Retinal pigment epithelial cell (primary cell): ENCODE measurements at regions not wholly inside any gene's neighbourhood (a gene's known extent, or its start where the extent isn't known, plus 50 kb on each side); places are given as distances from the start of the nearest gene placed in this dataset.

ENCODE experiments used
- DNase-seq: peaks from one replicate; pipeline ENCODE4 v3.0.0-alpha.2; 2010; ENCODE audit warnings: low read depth
- H3K4me3 ChIP-seq: 2 replicates; pipeline ENCODE4 v1.5.1; 2011; ENCODE audit warnings: mild to moderate bottlenecking, low read length, control low read depth, moderate library complexity
- CTCF ChIP-seq: conservative IDR thresholded peaks from 2 replicates; pipeline ENCODE4 v1.5.1; 2011; ENCODE audit warnings: low read depth, low read length, control low read depth, inconsistent platforms

GRCh38 chr7:91759205-91759863 lies 121.2 kb downstream of the MTERF1 start:
- no peak for TF ChIP-seq CTCF
- H3K4me3 ChIP-seq: no peak overlapping the region
- DNase-seq: no peak

- no peak for TF ChIP-seq CTCF
- no peak overlapping the region for H3K4me3 ChIP-seq
- no peak for DNase-seq
Measured at GRCh38 chr7:91767820-91768219, 112.7 kb downstream of the MTERF1 start.

DNA sequence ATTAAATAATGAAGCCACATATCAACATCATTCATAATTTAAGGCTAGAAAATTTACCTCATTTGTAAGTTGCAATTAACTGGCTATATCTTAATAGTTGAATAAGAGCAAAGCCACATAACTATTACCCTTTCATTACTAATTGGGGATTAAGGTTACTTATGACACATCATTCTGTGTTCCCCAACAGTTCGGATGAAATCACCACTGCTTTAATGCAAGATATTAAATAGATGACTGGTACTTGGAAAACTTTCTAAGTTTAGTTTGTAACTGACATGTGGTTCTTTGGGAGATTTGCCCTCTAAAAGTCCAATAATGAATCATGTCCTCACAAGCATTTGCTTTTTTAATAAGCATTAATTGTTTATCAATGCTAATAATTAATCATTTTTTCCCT lies 109.1 kb downstream of the MTERF1 start:
- no peak for TF ChIP-seq CTCF
- peak; percentile 86 for DNase-seq
- H3K4me3 ChIP-seq: no peak overlapping the region

GRCh38 chr7:91771921-91772815 lies 108.3 kb downstream of the MTERF1 start:
- DNase-seq: peak; percentile 67

DNA sequence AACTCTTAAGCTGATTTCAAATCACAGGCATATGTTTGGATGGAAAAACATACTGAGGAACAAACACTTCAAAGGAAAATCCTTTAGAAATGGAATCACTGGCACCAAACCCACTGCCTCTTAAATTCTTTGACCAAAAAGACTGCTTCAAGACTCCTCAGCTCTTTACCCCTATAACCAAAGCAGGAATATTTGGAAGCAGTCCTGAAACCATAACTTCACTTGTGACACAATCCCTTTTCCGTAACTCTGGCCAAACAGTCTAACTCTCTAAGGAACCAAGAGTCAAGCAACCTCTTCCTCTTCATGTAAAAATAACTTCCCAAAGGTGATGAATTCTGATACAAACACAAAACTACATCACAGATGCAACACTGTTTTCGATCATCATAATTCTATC lies 104.3 kb downstream of the MTERF1 start:
- H3K4me3 ChIP-seq: no peak overlapping the region
- TF ChIP-seq CTCF: no peak
- DNase-seq: no peak

More at GRCh38 chr7:91771921-91772815, 108.3 kb downstream of the MTERF1 start:
- H3K4me3 ChIP-seq: no peak overlapping the region
- TF ChIP-seq CTCF: no peak

DNA sequence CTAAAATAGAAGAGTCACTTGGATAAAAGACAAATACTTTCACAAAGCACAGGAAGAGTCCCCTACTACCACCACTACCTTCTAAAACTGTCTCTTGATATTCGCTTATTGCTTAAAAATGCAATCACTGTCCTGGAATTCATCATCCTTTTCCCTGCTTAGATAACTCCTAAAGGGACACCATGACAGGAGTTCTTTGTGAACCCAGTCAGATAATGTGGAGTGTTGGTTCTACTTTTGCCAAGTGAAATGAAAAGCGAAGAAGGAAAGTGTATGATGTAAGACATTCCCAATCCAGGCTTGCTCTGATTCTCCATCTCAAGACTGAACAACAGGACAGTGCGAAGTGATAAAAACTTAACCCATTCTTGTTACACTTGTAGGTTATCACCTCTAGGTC lies 103.0 kb downstream of the MTERF1 start:
- H3K4me3 ChIP-seq: no peak overlapping the region
- DNase-seq: no peak
- TF ChIP-seq CTCF: no peak
